Sigmoid colon (tissue), 6 donors: ENCODE measurements at regions not wholly inside any gene's neighbourhood (a gene's known extent, or its start where the extent isn't known, plus 50 kb on each side); places are given as distances from the start of the nearest gene placed in this dataset.

Experiments used
- DNase-seq: peaks from one replicate; pipeline ENCODE4 v3.0.0-alpha.2; 2019
- H3K27ac ChIP-seq, 4 donors: fragments of 200-600 bp; sonication (generic); one replicate each; pipeline ENCODE4 v1.5.1; 2016 to 2019; ENCODE audit warnings: mild to moderate bottlenecking in 1 of 4
- H3K27me3 ChIP-seq, 3 donors: fragments of 200-600 bp; sonication (generic); one replicate each; pipeline ENCODE4 v1.5.1; 2019; ENCODE audit warnings: mild to moderate bottlenecking in 1 of 3
- H3K36me3 ChIP-seq, 4 donors: fragments of 200-600 bp; sonication (generic); one replicate each; pipeline ENCODE4 v1.5.1; 2016 to 2019
- H3K4me1 ChIP-seq, 4 donors: fragments of 200-600 bp; sonication (generic); one replicate each; pipeline ENCODE4 v1.5.1; 2017 to 2019
- H3K4me3 ChIP-seq, 4 donors: fragments of 200-600 bp; sonication (generic); one replicate each; pipeline ENCODE4 v1.5.1; 2017 to 2019; ENCODE audit warnings: mild to moderate bottlenecking in 2 of 4, moderate library complexity in 1 of 4
- H3K9me3 ChIP-seq, 4 donors: fragments of 200-600 bp in 3 of 4; sonication (generic) in 3 of 4; one replicate each; pipeline versions ENCODE4 v1.5.1 to v1.6.1; 2013 to 2019
- CTCF ChIP-seq, 4 experiments: fragments of 450-650 bp in 3 of 4; fragments of 200-600 bp in 1 of 4; IDR thresholded peaks; one replicate each; pipeline ENCODE4 v1.5.1; 2016 to 2019; ENCODE audit warnings: antibody characterized with exemption in 4 of 4, mild to moderate bottlenecking in 3 of 4, moderate library complexity in 2 of 4
- EP300 ChIP-seq, 4 donors: sonication (generic); formaldehyde crosslinking; IDR thresholded peaks; one replicate each; pipeline ENCODE4 v1.6.1; 2017; ENCODE audit warnings: antibody characterized with exemption in 4 of 4
- POLR2A ChIP-seq, 2 donors: fragments of 450-650 bp; IDR thresholded peaks; one replicate each; pipeline ENCODE4 v1.6.1; 2016; ENCODE audit warnings: antibody characterized with exemption in 2 of 2, mild to moderate bottlenecking in 2 of 2, moderate library complexity in 2 of 2
- POLR2AphosphoS5 ChIP-seq, 4 donors: sonication (generic); formaldehyde crosslinking; IDR thresholded peaks; one replicate each; pipeline ENCODE4 v1.6.1; 2017; ENCODE audit warnings: antibody characterized with exemption in 4 of 4
- WGBS, 2 donors: extraction: QIAGEN DNeasy Blood & Tissue Kit; methylation state at CpG; one replicate each; pipeline ENCODE4 v1.1.7; 2013; 5-methylcytosine and 5-hydroxymethylcytosine counted together
- intact Hi-C: fragments of 100-400 bp; cut with DNase I; formaldehyde crosslinking; loops from one replicate; pipeline ENCODE4 v1.15.1; 2023
- donor health status: healthy with polysubstance abuse.
- donor health status: healthy.

GRCh38 chr6:144809120-144809519, 524.0 kb downstream of the UTRN start:
- no peaks in the 10 kb centered on the region for H3K9me3 ChIP-seq
- H3K36me3 ChIP-seq, result no peaks in the 10 kb centered on the region
- intact Hi-C loops, result no loop called here
- H3K27me3 ChIP-seq, result no peaks in the 10 kb centered on the region
- TF ChIP-seq POLR2AphosphoS5 (IDR thresholded peaks at IDR 0.05), result no peak
- no peak for TF ChIP-seq POLR2A (IDR thresholded peaks at IDR 0.05)
- TF ChIP-seq EP300 (IDR thresholded peaks at IDR 0.05), result no peak
- TF ChIP-seq CTCF (IDR thresholded peaks at IDR 0.05), result no peak
- H3K4me3 ChIP-seq, result no peak overlapping the region
- WGBS, 2 donors, result 44 to 94% methylated on average over 1 of the region's 1 CpG
- DNase-seq, result no peak
- H3K4me1 ChIP-seq, result no peaks in the 10 kb centered on the region
- no peak overlapping the region for H3K27ac ChIP-seq

GRCh38 chr6:144809969-144810368, 524.8 kb downstream of the UTRN start:
- Histone ChIP-seq H3K9me3 (no peaks in the 10 kb centered on the region), H3K4me3 (no peak overlapping the region), H3K27me3 (no peaks in the 10 kb centered on the region), H3K4me1 (no peaks in the 10 kb centered on the region), H3K36me3 (no peaks in the 10 kb centered on the region), H3K27ac (no peak overlapping the region)
- intact Hi-C loops, result no loop called here
- WGBS, 2 donors, result 93 to 94% methylated on average over 5 of the region's 5 CpGs
- TF ChIP-seq POLR2A (IDR thresholded peaks at IDR 0.05) (no peak), POLR2AphosphoS5 (IDR thresholded peaks at IDR 0.05) (no peak), CTCF (IDR thresholded peaks at IDR 0.05) (no peak), EP300 (IDR thresholded peaks at IDR 0.05) (no peak)
- DNase-seq, result no peak

GRCh38 chr6:144811140-144811539, 526.0 kb downstream of the UTRN start:
- WGBS, 2 donors, result 93 to 95% methylated on average over 5 of the region's 5 CpGs
- no peak for DNase-seq
- H3K4me1 ChIP-seq, result no peaks in the 10 kb centered on the region
- intact Hi-C loops, result no loop called here
- H3K9me3 ChIP-seq, result no peaks in the 10 kb centered on the region
- H3K27ac ChIP-seq, result no peak overlapping the region
- no peaks in the 10 kb centered on the region for H3K36me3 ChIP-seq
- no peaks in the 10 kb centered on the region for H3K27me3 ChIP-seq
- no peak for TF ChIP-seq POLR2A (IDR thresholded peaks at IDR 0.05)
- TF ChIP-seq CTCF (IDR thresholded peaks at IDR 0.05), result no peak
- no peak for TF ChIP-seq EP300 (IDR thresholded peaks at IDR 0.05)
- no peak for TF ChIP-seq POLR2AphosphoS5 (IDR thresholded peaks at IDR 0.05)
- H3K4me3 ChIP-seq, result no peak overlapping the region

- Histone ChIP-seq H3K4me1 (no peaks in the 10 kb centered on the region), H3K36me3 (no peaks in the 10 kb centered on the region), H3K4me3 (no peak overlapping the region), H3K27ac (no peak overlapping the region), H3K9me3 (no peaks in the 10 kb centered on the region), H3K27me3 (no peaks in the 10 kb centered on the region)
- WGBS, 2 donors, result 88 to 94% methylated on average over 1 of the region's 1 CpG
- no peak for DNase-seq
- intact Hi-C loops, result no loop called here
- TF ChIP-seq POLR2A (IDR thresholded peaks at IDR 0.05) (no peak), POLR2AphosphoS5 (IDR thresholded peaks at IDR 0.05) (no peak), CTCF (IDR thresholded peaks at IDR 0.05) (no peak), EP300 (IDR thresholded peaks at IDR 0.05) (no peak)
These were observed 531.8 kb downstream of the UTRN start for GRCh38 chr6:144816936-144817335.

GRCh38 chr6:144820270-144820669, 535.1 kb downstream of the UTRN start:
- Histone ChIP-seq H3K36me3 (no peaks in the 10 kb centered on the region), H3K9me3 (no peaks in the 10 kb centered on the region), H3K4me1 (no peaks in the 10 kb centered on the region), H3K4me3 (no peak overlapping the region), H3K27ac (no peak overlapping the region), H3K27me3 (no peaks in the 10 kb centered on the region)
- no peak for DNase-seq
- TF ChIP-seq POLR2AphosphoS5 (IDR thresholded peaks at IDR 0.05), result no peak
- no peak for TF ChIP-seq EP300 (IDR thresholded peaks at IDR 0.05)
- TF ChIP-seq POLR2A (IDR thresholded peaks at IDR 0.05), result no peak
- TF ChIP-seq CTCF (IDR thresholded peaks at IDR 0.05), result no peak
- 87 to 88% methylated on average over 1 of the region's 1 CpG for WGBS, 2 donors
- intact Hi-C loops, result no loop called here
